GM10248 (cell line): ENCODE measurements at regions not wholly inside any gene's neighbourhood (a gene's known extent, or its start where the extent isn't known, plus 50 kb on each side); places are given as distances from the start of the nearest gene placed in this dataset.
"Not testable (repeated sequence)": the region's sequence is repeated elsewhere in the genome, so short reads cannot be mapped to it uniquely, and the experiment has no call there.

Experiments used
- CTCF ChIA-PET: fragments of 300-600 bp; sonication (Branson Sonifier 250); formaldehyde crosslinking; extraction: SDS; loops from one replicate; lab custom pipeline; 2021; ENCODE audit warnings: antibody characterized with exemption; lab: Yijun Ruan, JAX
- POLR2A ChIA-PET: fragments of 350-650 bp; sonication (Branson Sonifier 250); formaldehyde crosslinking; extraction: SDS; loops from one replicate; lab custom pipeline; 2020; ENCODE audit warnings: antibody characterized with exemption; lab: Yijun Ruan, JAX
- DNase-seq: peaks from one replicate; pipeline ENCODE4 v3.0.0; 2012; ENCODE audit errors: extremely low spot score
- CTCF ChIP-seq: IDR thresholded peaks from 2 replicates; pipeline ENCODE4 v1.5.1; 2012; ENCODE audit warnings: mild to moderate bottlenecking, low read depth; ENCODE audit errors: extremely low read depth, missing control alignments, control extremely low read depth

- TF ChIP-seq CTCF: no peak
- CTCF ChIA-PET: interaction anchor here (1.6 kb wide), 1 partner anchor 11 kb away, joined by 4 read pairs; no protein-coding TSS in a partner anchor
- no peak for DNase-seq
- POLR2A ChIA-PET: no interaction called here
These were observed 484.3 kb upstream of the HS3ST5 start for GRCh38 chr6:114827135-114827534.

GRCh38 chr6:114824409-114824808 lies 481.6 kb upstream of the HS3ST5 start:
- DNase-seq: no peak
- CTCF ChIA-PET: no interaction called here
- POLR2A ChIA-PET: no interaction called here
- no peak for TF ChIP-seq CTCF

- POLR2A ChIA-PET: no interaction called here
- TF ChIP-seq CTCF: no peak
- CTCF ChIA-PET: no interaction called here
- no peak for DNase-seq
These were observed 473.9 kb upstream of the HS3ST5 start for GRCh38 chr6:114816678-114817077.

- DNase-seq: no peak
- ChIA-PET POLR2A (no interaction called here), CTCF (no interaction called here)
- TF ChIP-seq CTCF: no peak
These were observed 467.6 kb upstream of the HS3ST5 start for GRCh38 chr6:114810468-114810867.

- CTCF ChIA-PET, POLR2A ChIA-PET, DNase-seq: not testable (repeated sequence)
These were observed 462.6 kb upstream of the HS3ST5 start for GRCh38 chr6:114805426-114805825.

- ChIA-PET POLR2A (no interaction called here), CTCF (no interaction called here)
- TF ChIP-seq CTCF: no peak
- DNase-seq: no peak
These were observed 453.8 kb upstream of the HS3ST5 start for GRCh38 chr6:114796576-114796975.

- ChIA-PET POLR2A (no interaction called here), CTCF (interaction anchor here (1.4 to 1.7 kb wide), 2 partner anchors 40 to 208 kb away, joined by 3 read pairs; no protein-coding TSS in a partner anchor)
- no peak for DNase-seq
- TF ChIP-seq CTCF: no peak
These were observed 450.6 kb upstream of the HS3ST5 start for GRCh38 chr6:114793428-114793827.
